ENCODE measurements at regions not wholly inside any gene's neighbourhood (a gene's known extent, or its start where the extent isn't known, plus 50 kb on each side); places are given as distances from the start of the nearest gene placed in this dataset.

DNA sequence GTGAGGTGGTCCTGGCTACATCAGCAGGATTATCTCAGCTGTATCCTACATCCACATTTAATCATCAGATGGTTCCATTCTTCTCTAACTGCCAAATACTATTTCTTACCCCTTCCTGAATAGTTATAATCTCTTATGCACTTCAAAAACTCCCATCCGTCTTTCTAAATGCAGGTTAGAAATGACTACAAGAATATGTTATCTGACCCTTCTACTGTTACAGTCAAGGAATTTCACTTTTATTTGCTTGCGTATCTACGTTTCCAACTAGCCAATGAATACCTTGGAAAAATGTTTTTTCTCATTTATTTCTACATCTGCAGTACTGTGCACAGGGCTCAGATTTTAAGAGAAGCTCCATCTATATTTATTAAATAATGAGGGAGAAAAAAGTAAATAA, 709.9 kb downstream of the KCNT2 start:
- DNase-seq (no peak), ATAC-seq (ENCODE audit: insufficient read depth, low read depth) (no peak)
- no peaks in the 10 kb centered on the region for H3K9me3 ChIP-seq (ENCODE audit: insufficient read depth, low read length, severe bottlenecking)
- no peaks in the 10 kb centered on the region for H3K79me2 ChIP-seq (ENCODE audit: insufficient read depth, low read length)
- H3K27me3 ChIP-seq (ENCODE audit: insufficient read depth, low read length, poor library complexity) = no peaks in the 10 kb centered on the region
- no peaks in the 10 kb centered on the region for H3K4me1 ChIP-seq (ENCODE audit: insufficient read depth, low read length)
- H4K20me1 ChIP-seq (ENCODE audit: insufficient read depth, low read length) = no peaks in the 10 kb centered on the region
- no peak overlapping the region for H2AFZ ChIP-seq (ENCODE audit: low read depth, low read length)
- no peaks in the 10 kb centered on the region for H3K36me3 ChIP-seq (ENCODE audit: insufficient read depth, low read length)
- no peak overlapping the region for H3K4me3 ChIP-seq (ENCODE audit: low read depth in 1 of 2, low read length in 2 of 2)
- H3K9ac ChIP-seq (ENCODE audit: low read depth, low read length) = no peak overlapping the region
- TF ChIP-seq, protein P1, sequence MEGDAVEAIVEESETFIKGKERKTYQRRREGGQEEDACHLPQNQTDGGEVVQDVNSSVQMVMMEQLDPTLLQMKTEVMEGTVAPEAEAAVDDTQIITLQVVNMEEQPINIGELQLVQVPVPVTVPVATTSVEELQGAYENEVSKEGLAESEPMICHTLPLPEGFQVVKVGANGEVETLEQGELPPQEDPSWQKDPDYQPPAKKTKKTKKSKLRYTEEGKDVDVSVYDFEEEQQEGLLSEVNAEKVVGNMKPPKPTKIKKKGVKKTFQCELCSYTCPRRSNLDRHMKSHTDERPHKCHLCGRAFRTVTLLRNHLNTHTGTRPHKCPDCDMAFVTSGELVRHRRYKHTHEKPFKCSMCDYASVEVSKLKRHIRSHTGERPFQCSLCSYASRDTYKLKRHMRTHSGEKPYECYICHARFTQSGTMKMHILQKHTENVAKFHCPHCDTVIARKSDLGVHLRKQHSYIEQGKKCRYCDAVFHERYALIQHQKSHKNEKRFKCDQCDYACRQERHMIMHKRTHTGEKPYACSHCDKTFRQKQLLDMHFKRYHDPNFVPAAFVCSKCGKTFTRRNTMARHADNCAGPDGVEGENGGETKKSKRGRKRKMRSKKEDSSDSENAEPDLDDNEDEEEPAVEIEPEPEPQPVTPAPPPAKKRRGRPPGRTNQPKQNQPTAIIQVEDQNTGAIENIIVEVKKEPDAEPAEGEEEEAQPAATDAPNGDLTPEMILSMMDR (IDR thresholded peaks at IDR 0.05; ENCODE audit: borderline replicate concordance, extremely low read depth, low read length, poor library complexity, severe bottlenecking) = no peak
- no peak for TF ChIP-seq EZH2 (IDR thresholded peaks at IDR 0.05; ENCODE audit: borderline replicate concordance, low read depth, low read length, severe bottlenecking)
- no peak overlapping the region for H3K4me2 ChIP-seq (ENCODE audit: insufficient read depth, low read length)
- no peak overlapping the region for H3K27ac ChIP-seq (ENCODE audit: low read length)

DNA sequence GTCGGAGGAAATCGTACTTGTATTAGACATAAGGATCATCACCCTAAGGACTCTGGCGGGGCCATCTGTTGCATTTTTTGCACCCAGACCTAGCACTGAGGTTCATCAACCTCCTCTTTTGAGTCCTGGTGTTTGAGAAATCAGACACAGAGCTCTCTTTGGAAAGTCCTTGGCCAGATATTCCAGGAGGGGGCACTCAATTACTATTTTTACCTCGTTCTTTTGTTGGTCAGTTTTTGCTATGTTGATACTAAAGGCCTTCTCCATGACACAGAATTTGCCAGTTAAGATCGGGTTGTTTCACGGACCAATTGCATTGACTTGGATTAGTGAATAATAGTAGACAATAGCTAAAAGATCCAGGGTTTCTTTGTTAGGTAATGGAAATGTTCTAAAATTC, 711.2 kb downstream of the KCNT2 start:
- Histone ChIP-seq H3K9ac (ENCODE audit: low read depth, low read length) (no peak overlapping the region), H3K27ac (ENCODE audit: low read length) (no peak overlapping the region), H2AFZ (ENCODE audit: low read depth, low read length) (no peak overlapping the region), H3K4me3 (ENCODE audit: low read depth in 1 of 2, low read length in 2 of 2) (no peak overlapping the region), H3K79me2 (ENCODE audit: insufficient read depth, low read length) (no peaks in the 10 kb centered on the region), H3K9me3 (ENCODE audit: insufficient read depth, low read length, severe bottlenecking) (no peaks in the 10 kb centered on the region), H3K4me1 (ENCODE audit: insufficient read depth, low read length) (no peaks in the 10 kb centered on the region), H3K4me2 (ENCODE audit: insufficient read depth, low read length) (no peak overlapping the region), H3K27me3 (ENCODE audit: insufficient read depth, low read length, poor library complexity) (no peaks in the 10 kb centered on the region), H4K20me1 (ENCODE audit: insufficient read depth, low read length) (no peaks in the 10 kb centered on the region), H3K36me3 (ENCODE audit: insufficient read depth, low read length) (no peaks in the 10 kb centered on the region)
- no peak for TF ChIP-seq EZH2 (IDR thresholded peaks at IDR 0.05; ENCODE audit: borderline replicate concordance, low read depth, low read length, severe bottlenecking)
- TF ChIP-seq, protein P1 (IDR thresholded peaks at IDR 0.05; ENCODE audit: borderline replicate concordance, extremely low read depth, low read length, poor library complexity, severe bottlenecking) = no peak
- ATAC-seq (ENCODE audit: insufficient read depth, low read depth) (no peak), DNase-seq (no peak)

DNA sequence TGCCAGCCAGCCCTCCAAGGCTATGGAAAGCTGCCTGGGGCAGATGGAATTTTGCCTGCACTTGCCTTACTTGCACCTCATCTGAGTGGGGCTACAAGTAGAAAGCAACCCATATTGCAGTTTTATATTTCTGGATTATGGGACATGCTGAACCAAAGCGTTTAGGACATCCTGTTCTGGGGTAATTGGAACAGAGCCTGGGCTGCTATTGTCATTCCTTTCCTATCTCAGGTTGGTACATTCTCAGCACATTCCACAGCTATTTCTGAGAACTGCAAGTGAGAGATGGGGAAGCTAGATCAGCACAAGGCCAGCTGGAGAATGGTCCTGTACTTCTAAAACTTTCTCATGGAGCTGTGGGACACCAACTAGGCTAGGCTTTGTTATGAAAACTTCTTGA, 713.8 kb downstream of the KCNT2 start:
- Histone ChIP-seq H3K4me1 (ENCODE audit: insufficient read depth, low read length) (no peaks in the 10 kb centered on the region), H3K27me3 (ENCODE audit: insufficient read depth, low read length, poor library complexity) (no peaks in the 10 kb centered on the region), H3K4me3 (ENCODE audit: low read depth in 1 of 2, low read length in 2 of 2) (no peak overlapping the region), H3K27ac (ENCODE audit: low read length) (no peak overlapping the region), H4K20me1 (ENCODE audit: insufficient read depth, low read length) (no peaks in the 10 kb centered on the region), H2AFZ (ENCODE audit: low read depth, low read length) (no peak overlapping the region), H3K36me3 (ENCODE audit: insufficient read depth, low read length) (no peaks in the 10 kb centered on the region), H3K9ac (ENCODE audit: low read depth, low read length) (no peak overlapping the region), H3K9me3 (ENCODE audit: insufficient read depth, low read length, severe bottlenecking) (no peaks in the 10 kb centered on the region), H3K79me2 (ENCODE audit: insufficient read depth, low read length) (no peaks in the 10 kb centered on the region), H3K4me2 (ENCODE audit: insufficient read depth, low read length) (no peak overlapping the region)
- DNase-seq = no peak
- TF ChIP-seq, protein P1 (IDR thresholded peaks at IDR 0.05; ENCODE audit: borderline replicate concordance, extremely low read depth, low read length, poor library complexity, severe bottlenecking) = no peak
- no peak for TF ChIP-seq EZH2 (IDR thresholded peaks at IDR 0.05; ENCODE audit: borderline replicate concordance, low read depth, low read length, severe bottlenecking)
- no peak for ATAC-seq (ENCODE audit: insufficient read depth, low read depth)

DNA sequence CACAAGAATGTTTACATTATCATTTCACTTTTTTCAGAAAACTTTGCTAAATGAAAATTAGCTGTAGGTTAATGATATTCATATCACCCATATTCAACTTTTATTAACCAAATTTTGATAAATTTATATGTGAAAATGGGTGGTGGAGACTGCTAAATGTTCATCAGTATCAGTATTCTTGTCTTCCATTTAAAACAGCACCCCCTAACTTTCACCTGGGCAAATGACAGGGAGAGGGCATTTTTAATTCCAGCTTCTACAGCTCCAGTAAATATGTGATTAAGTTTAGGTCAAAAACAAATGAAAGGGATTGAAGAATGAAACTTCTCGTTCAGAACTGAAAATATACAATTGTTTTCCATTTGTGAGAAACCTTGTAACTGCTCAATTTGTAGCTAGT, 722.2 kb downstream of the KCNT2 start:
- no peak overlapping the region for H2AFZ ChIP-seq (ENCODE audit: low read depth, low read length)

More for the DNA sequence above, 722.2 kb downstream of the KCNT2 start:
- no peaks in the 10 kb centered on the region for H4K20me1 ChIP-seq (ENCODE audit: insufficient read depth, low read length)
- H3K36me3 ChIP-seq (ENCODE audit: insufficient read depth, low read length) = no peaks in the 10 kb centered on the region
- TF ChIP-seq EZH2 (IDR thresholded peaks at IDR 0.05; ENCODE audit: borderline replicate concordance, low read depth, low read length, severe bottlenecking) = no peak
- TF ChIP-seq, protein P1 (IDR thresholded peaks at IDR 0.05; ENCODE audit: borderline replicate concordance, extremely low read depth, low read length, poor library complexity, severe bottlenecking) = peak; percentile 5
- H3K9ac ChIP-seq (ENCODE audit: low read depth, low read length) = no peak overlapping the region
- H3K27me3 ChIP-seq (ENCODE audit: insufficient read depth, low read length, poor library complexity) = no peaks in the 10 kb centered on the region
- H3K27ac ChIP-seq (ENCODE audit: low read length) = no peak overlapping the region
- H3K4me2 ChIP-seq (ENCODE audit: insufficient read depth, low read length) = no peak overlapping the region
- ATAC-seq (ENCODE audit: insufficient read depth, low read depth) (no peak), DNase-seq (no peak)
- no peaks in the 10 kb centered on the region for H3K4me1 ChIP-seq (ENCODE audit: insufficient read depth, low read length)
- H3K4me3 ChIP-seq (ENCODE audit: low read depth in 1 of 2, low read length in 2 of 2) = no peak overlapping the region
- no peaks in the 10 kb centered on the region for H3K9me3 ChIP-seq (ENCODE audit: insufficient read depth, low read length, severe bottlenecking)
- H3K79me2 ChIP-seq (ENCODE audit: insufficient read depth, low read length) = no peaks in the 10 kb centered on the region
